OCI-LY7 (cell line): ENCODE measurements at regions not wholly inside any gene's neighbourhood (a gene's known extent, or its start where the extent isn't known, plus 50 kb on each side); places are given as distances from the start of the nearest gene placed in this dataset. TPM values are rescaled to one million over a fixed set of nuclear protein-coding genes. Genes with fewer than 3 reads are reported as not detected.

Experiments used
- BruUV-seq: library from RNA; stranded (reverse); fragments of 400-500 nt; replicated peaks from 2 replicates; lab custom pipeline; 2021; lab: Mats Ljungman, UMichigan
- CTCF ChIA-PET: fragments of 300-600 bp; sonication (Branson Sonifier 250); formaldehyde crosslinking; loops from one replicate; lab custom pipeline; 2022; ENCODE audit warnings: antibody characterized with exemption; ENCODE audit not compliant: unreplicated experiment; lab: Charles Lee
- POLR2A ChIA-PET: fragments of 300-600 bp; sonication (Branson Sonifier 250); formaldehyde crosslinking; loops from one replicate; lab custom pipeline; 2022; ENCODE audit warnings: antibody characterized with exemption; lab: Charles Lee
- DNase-seq: peaks from one replicate; pipeline ENCODE4 v3.0.0-alpha.2; 2015; ENCODE audit warnings: low spot score
- H2AFZ ChIP-seq: fragments of 200-600 bp; sonication (generic), shearing (Covaris generic); 2 replicates; pipeline ENCODE4 v1.6.1; 2014; ENCODE audit warnings: mild to moderate bottlenecking, antibody characterized with exemption, low read length, moderate library complexity
- H3K27ac ChIP-seq: fragments of 200-600 bp; sonication (generic); 2 replicates; pipeline ENCODE4 v1.5.1; 2014; ENCODE audit warnings: mixed run types, low read depth, mild to moderate bottlenecking, moderate library complexity, low read length, inconsistent platforms; ENCODE audit not compliant: poor library complexity, severe bottlenecking
- H3K36me3 ChIP-seq: fragments of 200-600 bp; sonication (generic); 2 replicates; pipeline ENCODE4 v1.6.1; 2014; ENCODE audit warnings: mild to moderate bottlenecking, antibody characterized with exemption, low read length, moderate library complexity, mixed read lengths; ENCODE audit not compliant: insufficient read depth
- H3K4me1 ChIP-seq: fragments of 200-600 bp; sonication (generic); 2 replicates; pipeline ENCODE4 v1.5.1; 2014; ENCODE audit warnings: mild to moderate bottlenecking, low read length; ENCODE audit not compliant: insufficient read depth, poor library complexity, severe bottlenecking
- H3K4me2 ChIP-seq: fragments of 200-600 bp; sonication (generic); 2 replicates; pipeline ENCODE4 v1.6.1; 2014; ENCODE audit warnings: mild to moderate bottlenecking, low read length
- H3K4me3 ChIP-seq: fragments of 200-600 bp; sonication (generic); 2 replicates; pipeline ENCODE4 v1.5.1; 2014; ENCODE audit warnings: mild to moderate bottlenecking, low read depth, low read length; ENCODE audit not compliant: poor library complexity, severe bottlenecking
- H3K79me2 ChIP-seq: fragments of 200-600 bp; sonication (generic); 2 replicates; pipeline ENCODE4 v1.6.1; 2016; ENCODE audit warnings: low read depth, mild to moderate bottlenecking, low read length, moderate library complexity, mixed read lengths; ENCODE audit not compliant: insufficient read depth
- H3K9me2 ChIP-seq: fragments of 200-600 bp; sonication (generic); 2 replicates; pipeline ENCODE4 v1.6.1; 2016; ENCODE audit warnings: mild to moderate bottlenecking, low read length, mixed read lengths; ENCODE audit not compliant: insufficient read depth
- H3K9me3 ChIP-seq: fragments of 200-600 bp; sonication (generic); 2 replicates; pipeline ENCODE4 v1.6.1; 2014; ENCODE audit warnings: mild to moderate bottlenecking, mixed run types, low read length, mixed read lengths
- H4K20me1 ChIP-seq: fragments of 200-600 bp; sonication (generic); 2 replicates; pipeline ENCODE4 v1.6.1; 2014; ENCODE audit warnings: mild to moderate bottlenecking, antibody characterized with exemption, low read length, moderate library complexity, mixed read lengths; ENCODE audit not compliant: insufficient read depth
- CTCF ChIP-seq: fragments of 200-600 bp; sonication (generic); conservative IDR thresholded peaks from 2 replicates; pipeline ENCODE4 v1.5.1; 2014; ENCODE audit warnings: mild to moderate bottlenecking, antibody characterized with exemption, low read length, moderate library complexity, mixed read lengths
- EZH2phosphoT487 ChIP-seq: fragments of 200-600 bp; sonication (generic); IDR thresholded peaks from 2 replicates; pipeline ENCODE4 v1.6.1; 2018; ENCODE audit warnings: low read depth, borderline replicate concordance, mild to moderate bottlenecking, mixed run types, antibody characterized with exemption, low read length, moderate library complexity, mixed read lengths
- intact Hi-C: fragments of 100-400 bp; cut with micrococcal nuclease; formaldehyde crosslinking; loops from one replicate; pipeline ENCODE4 v1.10.0; 2022; ENCODE audit not compliant: unreplicated experiment
- microRNA-seq: library from miRNA; unstranded; fragments of <30 nt; microRNA quantifications from one replicate; pipeline ENCODE4 v1.2.0, GENCODE V29; 2022; ENCODE audit warnings: borderline replicate concordance
- small RNA-seq: library from RNA; depleted of rRNA; stranded (forward); fragments of <200 nt; gene quantifications from one replicate; pipeline ENCODE3, GENCODE V24; 2014

GRCh38 chr22:22835771-22836291 is 51.8 kb upstream of the IGLL5 start:
- no peaks in the 10 kb centered on the region for H3K9me2 ChIP-seq
- POLR2A ChIA-PET = no interaction called here
- no peak overlapping the region for H2AFZ ChIP-seq
- H3K79me2 ChIP-seq = no peaks in the 10 kb centered on the region
- TF ChIP-seq EZH2phosphoT487 (no peak), CTCF (no peak)
- no peaks in the 10 kb centered on the region for H3K36me3 ChIP-seq
- H3K4me1 ChIP-seq = peaks cover 20% of the 10 kb centered on the region
- no peaks in the 10 kb centered on the region for H4K20me1 ChIP-seq
- no peak overlapping the region for H3K4me3 ChIP-seq
- intact Hi-C loops = no loop called here
- peaks cover 13% of the 10 kb centered on the region for H3K9me3 ChIP-seq
- H3K27ac ChIP-seq = no peak overlapping the region
- CTCF ChIA-PET = no interaction called here
- BruUV-seq = no TSS peak
- no peak overlapping the region for H3K4me2 ChIP-seq
- no peak for DNase-seq

- intact Hi-C loops = no loop called here
Observed at GRCh38 chr22:22836635-22837034, 51.0 kb upstream of the IGLL5 start.

More at GRCh38 chr22:22836635-22837034, 51.0 kb upstream of the IGLL5 start:
- Histone ChIP-seq H3K79me2 (no peaks in the 10 kb centered on the region), H3K4me3 (no peak overlapping the region), H3K4me2 (no peak overlapping the region), H3K4me1 (peaks cover 23% of the 10 kb centered on the region), H3K36me3 (no peaks in the 10 kb centered on the region), H3K27ac (no peak overlapping the region), H3K9me3 (peaks cover 5% of the 10 kb centered on the region), H4K20me1 (no peaks in the 10 kb centered on the region), H2AFZ (no peak overlapping the region), H3K9me2 (no peaks in the 10 kb centered on the region)
- CTCF ChIA-PET = no interaction called here
- no peak for TF ChIP-seq CTCF
- no peak for TF ChIP-seq EZH2phosphoT487
- BruUV-seq = no TSS peak
- POLR2A ChIA-PET = interaction anchor here (0.5 kb wide), 1 partner anchor 68 kb away, joined by 4 read pairs; no protein-coding TSS in a partner anchor
- DNase-seq = no peak

Small RNAs in the stretch of these regions (microRNA-seq; reads per million reads assigned to microRNA genes)
- not detected for gene MIR650

Small RNAs in the stretch of these regions (small RNA-seq; reads per million reads assigned to genes)
- gene AC244157.1 (not detected), gene AC245028.1 (not detected), gene AC245028.2 (not detected), gene AC245028.3 (not detected), gene IGLV3-13 (not detected), gene IGLV3-15 (not detected), gene IGLV3-17 (not detected), gene IGLVI-20 (not detected), gene IGLVVI-22-1 (not detected)
